ENCODE measurements at regions not wholly inside any gene's neighbourhood (a gene's known extent, or its start where the extent isn't known, plus 50 kb on each side); places are given as distances from the start of the nearest gene placed in this dataset.

DNA sequence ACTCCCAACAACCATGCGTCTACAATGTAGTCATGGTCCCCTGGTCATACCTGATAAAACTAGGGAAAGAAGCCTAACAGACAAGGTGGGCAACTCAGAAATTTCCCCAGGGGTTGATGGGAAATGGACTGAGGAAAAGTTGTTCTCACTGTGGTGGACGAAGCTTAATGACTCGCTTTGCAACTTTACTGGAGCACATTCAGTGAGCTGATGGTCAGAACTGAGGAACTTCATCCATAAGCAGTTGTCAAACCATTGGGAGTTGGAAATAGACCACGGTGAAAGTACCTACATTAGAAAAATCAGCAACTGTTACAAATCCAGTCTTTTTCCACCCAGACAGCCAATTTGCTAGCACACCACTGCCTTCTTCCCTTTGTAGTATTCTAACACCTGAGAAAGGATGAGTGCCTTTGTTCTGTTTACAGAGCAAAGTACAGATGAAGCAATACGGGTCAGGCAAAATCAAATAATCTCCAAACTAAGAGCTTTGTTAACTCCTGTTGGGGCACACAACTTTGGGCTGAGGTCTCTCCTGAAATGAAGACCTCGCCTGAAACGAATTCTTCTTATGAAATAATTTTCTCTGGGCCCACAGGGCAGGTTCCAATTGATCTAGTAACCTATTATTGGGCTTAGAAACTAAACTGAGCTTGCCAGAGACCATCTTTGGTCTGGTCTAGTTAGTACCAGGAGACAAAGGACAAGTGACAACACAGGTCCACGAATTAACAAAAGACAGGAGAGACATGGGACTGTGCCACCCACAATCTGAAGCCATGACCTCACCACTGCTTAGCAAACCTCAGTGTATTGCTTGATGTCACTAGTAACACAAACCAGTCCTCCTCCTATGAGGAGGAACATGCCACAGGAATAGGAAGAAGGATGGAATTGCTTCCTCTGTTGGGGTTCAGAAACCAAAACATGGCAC, 58.9 kb upstream of the NFKB1 start (continued):
- TF ChIP-seq ZNF235 (CRISPR knock-in tag; IDR thresholded peaks at IDR 0.05; ENCODE audit: borderline replicate concordance): 0 out of 2 replicates have a peak, but pooled peaks have one; percentile 39
- TF ChIP-seq, protein P1, sequence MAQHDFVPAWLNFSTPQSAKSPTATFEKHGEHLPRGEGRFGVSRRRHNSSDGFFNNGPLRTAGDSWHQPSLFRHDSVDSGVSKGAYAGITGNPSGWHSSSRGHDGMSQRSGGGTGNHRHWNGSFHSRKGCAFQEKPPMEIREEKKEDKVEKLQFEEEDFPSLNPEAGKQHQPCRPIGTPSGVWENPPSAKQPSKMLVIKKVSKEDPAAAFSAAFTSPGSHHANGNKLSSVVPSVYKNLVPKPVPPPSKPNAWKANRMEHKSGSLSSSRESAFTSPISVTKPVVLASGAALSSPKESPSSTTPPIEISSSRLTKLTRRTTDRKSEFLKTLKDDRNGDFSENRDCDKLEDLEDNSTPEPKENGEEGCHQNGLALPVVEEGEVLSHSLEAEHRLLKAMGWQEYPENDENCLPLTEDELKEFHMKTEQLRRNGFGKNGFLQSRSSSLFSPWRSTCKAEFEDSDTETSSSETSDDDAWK (CRISPR knock-in tag; IDR thresholded peaks at IDR 0.05): no peak
- peak; percentile 96 for TF ChIP-seq GATAD2A (CRISPR knock-in tag; IDR thresholded peaks at IDR 0.05)
- TF ChIP-seq NR2C2 (CRISPR knock-in tag; IDR thresholded peaks at IDR 0.05; ENCODE audit: borderline replicate concordance): peak; percentile 46; the same call in 1 of the 2 replicates
- TF ChIP-seq, protein P2, sequence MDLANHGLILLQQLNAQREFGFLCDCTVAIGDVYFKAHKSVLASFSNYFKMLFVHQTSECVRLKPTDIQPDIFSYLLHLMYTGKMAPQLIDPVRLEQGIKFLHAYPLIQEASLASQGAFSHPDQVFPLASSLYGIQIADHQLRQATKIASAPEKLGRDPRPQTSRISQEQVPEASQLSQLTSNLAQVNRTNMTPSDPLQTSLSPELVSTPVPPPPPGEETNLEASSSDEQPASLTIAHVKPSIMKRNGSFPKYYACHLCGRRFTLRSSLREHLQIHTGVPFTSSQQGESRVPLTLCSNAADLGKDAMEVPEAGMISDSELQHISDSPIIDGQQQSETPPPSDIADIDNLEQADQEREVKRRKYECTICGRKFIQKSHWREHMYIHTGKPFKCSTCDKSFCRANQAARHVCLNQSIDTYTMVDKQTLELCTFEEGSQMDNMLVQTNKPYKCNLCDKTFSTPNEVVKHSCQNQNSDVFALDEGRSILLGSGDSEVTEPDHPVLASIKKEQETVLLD (CRISPR knock-in tag; IDR thresholded peaks at IDR 0.05; ENCODE audit: low read depth): no peak
- 0 out of 2 replicates have a peak, but pooled peaks have one; percentile 48 for TF ChIP-seq CBFB (CRISPR knock-in tag; IDR thresholded peaks at IDR 0.05)
- peak; percentile 53; the same call in 1 of the 2 replicates for TF ChIP-seq TOE1 (CRISPR knock-in tag; IDR thresholded peaks at IDR 0.05)
- TF ChIP-seq RCOR2 (CRISPR knock-in tag; IDR thresholded peaks at IDR 0.05): peak; percentile 89
- TF ChIP-seq, protein P3, sequence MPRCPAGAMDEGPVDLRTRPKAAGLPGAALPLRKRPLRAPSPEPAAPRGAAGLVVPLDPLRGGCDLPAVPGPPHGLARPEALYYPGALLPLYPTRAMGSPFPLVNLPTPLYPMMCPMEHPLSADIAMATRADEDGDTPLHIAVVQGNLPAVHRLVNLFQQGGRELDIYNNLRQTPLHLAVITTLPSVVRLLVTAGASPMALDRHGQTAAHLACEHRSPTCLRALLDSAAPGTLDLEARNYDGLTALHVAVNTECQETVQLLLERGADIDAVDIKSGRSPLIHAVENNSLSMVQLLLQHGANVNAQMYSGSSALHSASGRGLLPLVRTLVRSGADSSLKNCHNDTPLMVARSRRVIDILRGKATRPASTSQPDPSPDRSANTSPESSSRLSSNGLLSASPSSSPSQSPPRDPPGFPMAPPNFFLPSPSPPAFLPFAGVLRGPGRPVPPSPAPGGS (CRISPR knock-in tag; IDR thresholded peaks at IDR 0.05): no peak
- TF ChIP-seq RNF2 (conservative IDR thresholded peaks at IDR 0.05; ENCODE audit: low read depth): no peak
- no peak for TF ChIP-seq KDM2A (CRISPR knock-in tag; IDR thresholded peaks at IDR 0.05; ENCODE audit: borderline replicate concordance, low read depth)
- TF ChIP-seq SRSF9 (IDR thresholded peaks at IDR 0.05; ENCODE audit: borderline replicate concordance, insufficient read depth, low read depth, low read length, poor library complexity, severe bottlenecking): no peak
- TF ChIP-seq ZFP1 (CRISPR knock-in tag; IDR thresholded peaks at IDR 0.05): peak; percentile 39; the same call in 1 of the 2 replicates
- TF ChIP-seq TARDBP (CRISPR knock-in tag; IDR thresholded peaks at IDR 0.05): peak; percentile 83; the same call in 1 of the 2 replicates
- TF ChIP-seq ZEB1 (IDR thresholded peaks at IDR 0.05; ENCODE audit: insufficient replicate concordance, low read depth): peak; percentile 82
- TF ChIP-seq SP1 (IDR thresholded peaks at IDR 0.05): no peak
- TF ChIP-seq SP1 (CRISPR knock-in tag; IDR thresholded peaks at IDR 0.05): no peak
- peak; percentile 76; the same call in 1 of the 2 replicates for TF ChIP-seq FOXK1 (CRISPR knock-in tag; IDR thresholded peaks at IDR 0.05; ENCODE audit: borderline replicate concordance, low read depth)
- no peak for TF ChIP-seq KLF12 (CRISPR knock-in tag; IDR thresholded peaks at IDR 0.05; ENCODE audit: borderline replicate concordance)
- TF ChIP-seq ZNF296 (CRISPR knock-in tag; conservative IDR thresholded peaks at IDR 0.05): no peak
- TF ChIP-seq BRCA1 (CRISPR knock-in tag; IDR thresholded peaks at IDR 0.05): no peak
- TF ChIP-seq SOX5 (CRISPR knock-in tag; IDR thresholded peaks at IDR 0.05; ENCODE audit: borderline replicate concordance): peak; percentile 97
- TF ChIP-seq, protein P4, sequence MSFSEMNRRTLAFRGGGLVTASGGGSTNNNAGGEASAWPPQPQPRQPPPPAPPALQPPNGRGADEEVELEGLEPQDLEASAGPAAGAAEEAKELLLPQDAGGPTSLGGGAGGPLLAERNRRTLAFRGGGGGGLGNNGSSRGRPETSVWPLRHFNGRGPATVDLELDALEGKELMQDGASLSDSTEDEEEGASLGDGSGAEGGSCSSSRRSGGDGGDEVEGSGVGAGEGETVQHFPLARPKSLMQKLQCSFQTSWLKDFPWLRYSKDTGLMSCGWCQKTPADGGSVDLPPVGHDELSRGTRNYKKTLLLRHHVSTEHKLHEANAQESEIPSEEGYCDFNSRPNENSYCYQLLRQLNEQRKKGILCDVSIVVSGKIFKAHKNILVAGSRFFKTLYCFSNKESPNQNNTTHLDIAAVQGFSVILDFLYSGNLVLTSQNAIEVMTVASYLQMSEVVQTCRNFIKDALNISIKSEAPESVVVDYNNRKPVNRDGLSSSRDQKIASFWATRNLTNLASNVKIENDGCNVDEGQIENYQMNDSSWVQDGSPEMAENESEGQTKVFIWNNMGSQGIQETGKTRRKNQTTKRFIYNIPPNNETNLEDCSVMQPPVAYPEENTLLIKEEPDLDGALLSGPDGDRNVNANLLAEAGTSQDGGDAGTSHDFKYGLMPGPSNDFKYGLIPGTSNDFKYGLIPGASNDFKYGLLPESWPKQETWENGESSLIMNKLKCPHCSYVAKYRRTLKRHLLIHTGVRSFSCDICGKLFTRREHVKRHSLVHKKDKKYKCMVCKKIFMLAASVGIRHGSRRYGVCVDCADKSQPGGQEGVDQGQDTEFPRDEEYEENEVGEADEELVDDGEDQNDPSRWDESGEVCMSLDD (CRISPR knock-in tag; IDR thresholded peaks at IDR 0.05; ENCODE audit: borderline replicate concordance): no peak

All from HepG2 (cell line).